Fibroblast of lung (primary cell): ENCODE measurements at regions not wholly inside any gene's neighbourhood (a gene's known extent, or its start where the extent isn't known, plus 50 kb on each side); places are given as distances from the start of the nearest gene placed in this dataset.

ENCODE experiments used
- DNase-seq, 2 donors: peaks; one replicate each; pipeline versions ENCODE4 v3.0.0 to v3.0.0-alpha.2; 2010; ENCODE audit warnings: low read depth in 2 of 2
- H2AFZ ChIP-seq: 2 replicates; pipeline ENCODE4 v1.5.1; 2012; ENCODE audit warnings: low read length, control low read depth, inconsistent platforms
- H3K27ac ChIP-seq: 2 replicates; pipeline ENCODE4 v1.5.1; 2011; ENCODE audit warnings: low read length, control low read depth; ENCODE audit not compliant: insufficient read depth
- H3K27me3 ChIP-seq: 2 replicates; pipeline ENCODE4 v1.5.1; 2011; ENCODE audit warnings: mild to moderate bottlenecking, low read length; ENCODE audit not compliant: control insufficient read depth, insufficient read depth
- H3K36me3 ChIP-seq: 2 replicates; pipeline ENCODE4 v1.5.1; 2011; ENCODE audit warnings: low read length; ENCODE audit not compliant: control insufficient read depth, insufficient read depth
- H3K4me1 ChIP-seq: 2 replicates; pipeline ENCODE4 v1.5.1; 2011; ENCODE audit warnings: low read length; ENCODE audit not compliant: control insufficient read depth, insufficient read depth; ENCODE audit errors: extremely low read depth
- H3K4me2 ChIP-seq: 2 replicates; pipeline ENCODE4 v1.5.1; 2011; ENCODE audit warnings: low read length, control low read depth; ENCODE audit not compliant: insufficient read depth; ENCODE audit errors: extremely low read depth
- H3K4me3 ChIP-seq, 4 experiments: fragments of 200-600 bp in 1 of 4; sonication (generic) in 1 of 4; replicated peaks in 1 of 4; 2 replicates each; pipeline ENCODE4 v1.5.1; 2011 to 2016; ENCODE audit warnings: low read length in 4 of 4, low read depth in 3 of 4, mild to moderate bottlenecking in 3 of 4, control low read depth in 2 of 4, inconsistent platforms in 1 of 4, mixed read lengths in 1 of 4; ENCODE audit not compliant: insufficient read depth in 1 of 4; ENCODE audit errors: control extremely low read depth in 1 of 4
- H3K79me2 ChIP-seq: 2 replicates; pipeline ENCODE4 v1.5.1; 2012; ENCODE audit warnings: mild to moderate bottlenecking, low read length, inconsistent platforms; ENCODE audit not compliant: control insufficient read depth, insufficient read depth
- H3K9ac ChIP-seq: 2 replicates; pipeline ENCODE4 v1.5.1; 2011; ENCODE audit warnings: mild to moderate bottlenecking, low read length, control low read depth; ENCODE audit not compliant: insufficient read depth
- H3K9me3 ChIP-seq: 2 replicates; pipeline ENCODE4 v1.5.1; 2012; ENCODE audit warnings: low read depth, low read length; ENCODE audit not compliant: control insufficient read depth, insufficient read depth
- H4K20me1 ChIP-seq: 2 replicates; pipeline ENCODE4 v1.5.1; 2011; ENCODE audit warnings: low read length; ENCODE audit not compliant: control insufficient read depth, insufficient read depth; ENCODE audit errors: extremely low read depth
- CTCF ChIP-seq, 2 donors: IDR thresholded peaks in 1 of 2; conservative IDR thresholded peaks in 1 of 2; 1 replicate in 1 of 2; 2 replicates in 1 of 2; pipeline ENCODE4 v1.5.1; 2011 to 2012; ENCODE audit warnings: low read length in 2 of 2, control low read depth in 1 of 2, inconsistent platforms in 1 of 2, low read depth in 1 of 2, mild to moderate bottlenecking in 1 of 2
- EZH2 ChIP-seq: IDR thresholded peaks from 2 replicates; pipeline ENCODE4 v1.5.1; 2012; ENCODE audit warnings: low read length, control low read depth, mild to moderate bottlenecking; ENCODE audit errors: missing control alignments

GRCh38 chr13:34701919-34702318 is 240.2 kb upstream of the NBEA start:
- no peak overlapping the region for H3K4me2 ChIP-seq
- no peak overlapping the region for H3K27ac ChIP-seq
- H3K9ac ChIP-seq = no peak overlapping the region
- H3K4me3 ChIP-seq = no peak overlapping the region
- no peaks in the 10 kb centered on the region for H4K20me1 ChIP-seq
- no peaks in the 10 kb centered on the region for H3K9me3 ChIP-seq
- H3K36me3 ChIP-seq = no peaks in the 10 kb centered on the region
- H3K4me1 ChIP-seq = no peaks in the 10 kb centered on the region
- TF ChIP-seq CTCF (conservative IDR thresholded peaks at IDR 0.05 in 1 of 2, IDR thresholded peaks at IDR 0.05 in 1 of 2; ENCODE audit: low read depth in 1 of 2, low read length in 2 of 2) (no peak), EZH2 (no peak)
- DNase-seq = no peak
- H2AFZ ChIP-seq = no peak overlapping the region
- H3K79me2 ChIP-seq = no peaks in the 10 kb centered on the region
- H3K27me3 ChIP-seq = no peaks in the 10 kb centered on the region

- Histone ChIP-seq H3K9ac (no peak overlapping the region), H4K20me1 (no peaks in the 10 kb centered on the region), H3K9me3 (no peaks in the 10 kb centered on the region), H3K4me2 (no peak overlapping the region), H3K79me2 (no peaks in the 10 kb centered on the region), H3K27me3 (no peaks in the 10 kb centered on the region), H3K36me3 (no peaks in the 10 kb centered on the region), H3K4me1 (no peaks in the 10 kb centered on the region), H3K4me3 (no peak overlapping the region), H3K27ac (no peak overlapping the region), H2AFZ (no peak overlapping the region)
- TF ChIP-seq CTCF (conservative IDR thresholded peaks at IDR 0.05 in 1 of 2, IDR thresholded peaks at IDR 0.05 in 1 of 2; ENCODE audit: low read depth in 1 of 2, low read length in 2 of 2) = no peak
- no peak for TF ChIP-seq EZH2
- DNase-seq = peak in 1 of 2 donors; percentile 22
Measured at GRCh38 chr13:34708566-34709313, 233.3 kb upstream of the NBEA start.

GRCh38 chr13:34719060-34719875 is 222.8 kb upstream of the NBEA start:
- H3K27ac ChIP-seq = no peak overlapping the region

More at GRCh38 chr13:34719060-34719875, 222.8 kb upstream of the NBEA start:
- no peaks in the 10 kb centered on the region for H3K9me3 ChIP-seq
- no peak overlapping the region for H2AFZ ChIP-seq
- no peak overlapping the region for H3K4me3 ChIP-seq
- H3K9ac ChIP-seq = no peak overlapping the region
- no peaks in the 10 kb centered on the region for H3K4me1 ChIP-seq
- H3K4me2 ChIP-seq = no peak overlapping the region
- H4K20me1 ChIP-seq = no peaks in the 10 kb centered on the region
- TF ChIP-seq EZH2 (no peak), CTCF (conservative IDR thresholded peaks at IDR 0.05 in 1 of 2, IDR thresholded peaks at IDR 0.05 in 1 of 2; ENCODE audit: low read depth in 1 of 2, low read length in 2 of 2) (no peak)
- no peaks in the 10 kb centered on the region for H3K36me3 ChIP-seq
- no peaks in the 10 kb centered on the region for H3K79me2 ChIP-seq
- no peaks in the 10 kb centered on the region for H3K27me3 ChIP-seq
- DNase-seq = peak in 1 of 2 donors; percentile 7
